ENCODE measurements at regions not wholly inside any gene's neighbourhood (a gene's known extent, or its start where the extent isn't known, plus 50 kb on each side); places are given as distances from the start of the nearest gene placed in this dataset.

DNA sequence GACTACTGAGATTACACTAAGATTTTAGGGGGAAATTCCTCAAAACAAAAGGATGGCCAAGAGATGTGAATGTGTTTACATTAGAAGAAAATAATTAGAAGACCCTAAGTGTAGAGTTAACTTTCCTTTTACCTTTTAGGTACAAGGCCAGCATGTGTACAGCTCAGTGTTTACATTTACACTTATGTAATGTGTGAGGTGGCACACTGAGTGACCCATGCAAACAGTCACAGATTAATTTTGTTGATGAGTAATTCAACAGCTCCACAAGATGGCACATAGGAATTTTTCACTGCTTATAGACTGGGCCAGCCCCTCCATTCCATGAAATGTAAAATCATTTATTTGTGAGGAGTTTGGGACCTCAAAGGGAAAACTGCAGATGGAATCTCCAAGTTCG, 90.1 kb upstream of the SLC12A2 start:
- DNase-seq: no peak

- DNase-seq: no peak
Measured at GRCh38 chr5:127994087-127994660, 89.4 kb upstream of the SLC12A2 start.

DNA sequence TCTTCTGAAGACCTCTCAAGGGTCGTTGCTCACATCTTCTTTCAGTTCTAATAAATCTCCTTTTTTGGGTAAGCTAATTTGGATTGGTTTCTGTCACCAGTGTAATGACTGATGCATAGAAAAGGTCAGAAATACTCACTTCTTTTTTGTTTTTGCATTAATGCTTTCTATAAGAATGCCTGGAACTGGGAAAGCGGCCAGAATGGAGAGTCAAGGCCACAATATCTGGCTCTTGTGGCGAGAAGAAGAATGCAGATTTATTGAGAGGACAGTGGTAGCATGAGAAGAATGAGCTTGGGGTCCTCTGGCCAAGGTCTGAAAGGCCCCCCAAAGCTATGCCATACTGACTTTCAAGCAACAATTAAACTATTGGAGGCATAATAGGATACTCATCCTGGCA, 88.0 kb upstream of the SLC12A2 start:
- peak; percentile 65 for DNase-seq

- no peak for DNase-seq
Measured at GRCh38 chr5:127997201-127997704, 86.3 kb upstream of the SLC12A2 start.

DNA sequence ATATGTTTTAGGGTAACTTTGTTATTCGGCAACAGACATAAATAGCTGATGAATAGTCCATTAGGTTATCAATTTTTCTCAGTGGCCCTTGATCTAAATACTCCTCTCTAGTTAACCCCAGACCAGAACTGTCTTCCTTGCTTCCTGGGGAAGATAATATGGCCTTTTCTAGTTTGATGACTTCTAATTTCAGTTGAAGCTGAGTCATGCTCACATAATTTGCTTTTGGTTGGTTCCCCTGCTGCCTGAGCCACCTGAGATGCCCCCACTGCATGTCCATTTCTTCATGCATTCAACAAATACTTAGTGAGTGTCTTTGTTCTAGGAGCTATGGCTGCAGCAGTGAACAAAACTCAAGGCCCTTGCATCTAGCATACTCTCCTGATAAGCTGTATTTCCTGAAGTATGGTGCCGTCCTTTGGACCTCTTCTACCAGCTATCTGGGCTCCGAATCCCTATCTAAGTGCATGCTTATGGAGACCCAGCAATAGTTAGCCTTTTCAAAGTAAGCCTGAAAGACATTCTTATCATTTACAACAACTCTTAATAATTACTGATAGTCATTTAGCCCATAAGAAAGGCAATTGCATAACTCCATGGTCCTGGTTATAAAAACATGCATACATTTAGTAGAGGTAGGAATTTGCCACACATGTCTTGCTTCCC, 84.5 kb upstream of the SLC12A2 start:
- DNase-seq: no peak

DNA sequence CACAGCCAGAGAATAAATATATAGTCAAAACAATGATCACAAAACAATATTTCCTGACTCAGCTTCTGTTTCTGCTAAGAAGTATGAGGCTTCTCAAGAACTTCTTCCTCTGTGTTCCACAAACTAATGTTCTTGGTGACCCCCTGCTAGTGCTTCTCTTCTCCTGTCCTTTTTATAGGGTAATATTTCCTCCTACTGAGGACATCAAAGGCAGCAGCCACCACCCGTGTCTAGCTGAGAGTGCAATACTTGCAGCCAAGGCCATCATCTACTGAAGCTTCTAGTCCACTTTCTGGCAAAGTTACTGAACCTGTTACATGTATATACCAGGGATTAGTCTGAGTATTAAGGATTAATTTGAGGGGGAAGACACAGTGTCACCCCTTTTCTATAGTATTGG, 83.7 kb upstream of the SLC12A2 start:
- no peak for DNase-seq

GRCh38 chr5:128002425-128002824, 81.1 kb upstream of the SLC12A2 start:
- DNase-seq: no peak

- DNase-seq: no peak
Measured at GRCh38 chr5:128007939-128008338, 75.6 kb upstream of the SLC12A2 start.

DNA sequence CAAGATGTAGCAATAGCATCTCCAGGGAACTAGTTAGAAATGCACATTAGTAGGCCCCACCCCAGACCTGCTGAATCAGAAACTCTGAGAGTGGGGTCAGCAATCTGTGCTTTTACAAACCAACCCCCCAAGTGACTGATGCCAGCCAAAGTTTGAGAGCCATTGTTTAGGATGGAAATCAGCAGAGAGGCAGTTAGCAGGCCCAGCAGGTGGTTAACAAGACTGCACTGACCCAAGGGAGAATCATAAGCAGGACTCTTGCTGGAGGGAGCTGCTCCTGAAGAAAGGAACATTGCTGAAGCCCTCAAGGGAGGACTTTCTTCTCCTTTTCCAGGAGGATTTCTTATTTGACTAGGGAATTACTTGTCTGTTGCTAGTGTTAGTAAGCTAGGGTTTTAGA, 74.2 kb upstream of the SLC12A2 start:
- no peak for DNase-seq

DNA sequence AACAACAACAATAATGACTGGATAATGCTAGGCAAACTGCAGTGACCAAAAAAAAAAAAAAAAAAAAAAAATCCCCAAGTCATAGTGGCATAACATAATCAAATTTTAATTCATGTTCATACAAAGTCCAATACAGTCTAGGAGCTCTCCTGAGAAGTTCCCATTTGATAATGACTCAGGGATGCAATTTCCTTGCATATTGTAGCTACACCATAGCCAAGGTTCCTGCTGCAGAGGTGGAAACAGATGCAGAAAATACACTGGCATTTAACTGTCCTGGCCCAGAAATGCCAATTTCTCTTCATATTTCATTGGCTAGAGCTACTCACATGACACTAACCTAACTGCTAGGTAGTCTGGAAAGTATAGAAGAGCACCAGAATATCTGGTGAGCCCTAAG, 72.2 kb upstream of the SLC12A2 start:
- DNase-seq: no peak

- no peak for DNase-seq
Measured at GRCh38 chr5:128014578-128014977, 69.0 kb upstream of the SLC12A2 start.

DNA sequence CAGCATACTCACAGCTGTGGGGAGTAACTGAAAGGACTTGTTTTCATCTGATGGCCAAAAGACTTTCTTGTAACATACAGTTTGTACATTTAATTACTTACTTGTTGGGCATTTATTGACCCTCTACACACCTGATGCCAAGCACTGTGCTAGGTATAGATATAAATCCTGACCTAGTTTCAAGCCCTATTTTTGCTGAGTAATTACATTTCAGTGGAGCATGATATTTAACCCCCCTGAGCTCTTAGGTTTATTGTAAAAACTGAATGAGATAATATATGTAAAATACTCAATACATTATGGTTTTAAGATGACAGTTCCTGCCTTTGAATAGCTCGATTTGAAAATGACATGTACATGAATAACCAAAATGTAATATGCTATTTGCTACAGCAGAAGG, 68.1 kb upstream of the SLC12A2 start:
- no peak for DNase-seq

DNA sequence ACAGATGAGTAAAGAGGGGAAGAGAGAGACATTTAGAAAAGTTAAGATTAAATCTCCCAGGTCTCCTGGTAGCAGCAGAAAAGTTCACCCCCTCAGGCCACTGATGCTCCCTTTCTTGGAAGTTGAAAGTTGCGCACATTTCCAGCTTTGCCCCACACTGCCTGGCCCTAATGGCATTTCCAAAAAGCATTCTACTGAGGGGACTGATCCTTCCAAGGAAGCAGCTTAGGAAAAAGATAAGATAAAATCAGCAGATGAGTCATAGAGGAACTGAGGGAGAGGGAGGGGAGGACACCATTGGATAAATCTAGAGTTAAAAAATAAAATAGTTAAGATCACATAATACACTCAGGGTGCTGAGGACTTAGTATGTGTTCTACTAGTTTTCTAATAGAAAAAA, 67.6 kb upstream of the SLC12A2 start:
- peak; percentile 6 for DNase-seq

GRCh38 chr5:128019391-128019790, 64.2 kb upstream of the SLC12A2 start:
- no peak for DNase-seq

DNA sequence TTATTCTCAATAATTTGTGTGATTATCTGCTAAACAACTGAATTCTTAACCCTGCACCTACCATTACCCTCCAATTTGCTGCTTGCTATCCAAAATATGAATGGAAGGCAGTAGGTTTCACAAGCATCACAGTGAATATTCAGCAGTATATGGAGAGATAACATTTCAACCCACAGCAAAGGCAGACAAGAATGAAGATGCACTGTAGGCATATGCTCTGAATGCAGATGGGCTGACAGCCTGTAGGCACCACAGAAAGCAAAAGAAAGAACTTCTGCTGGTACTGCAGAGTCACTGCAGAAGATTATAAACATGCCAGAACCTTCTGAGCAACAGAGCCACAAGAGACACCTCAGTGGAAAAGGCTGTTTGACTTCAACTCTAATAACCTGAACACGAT, 63.6 kb upstream of the SLC12A2 start:
- no peak for DNase-seq

GRCh38 chr5:128021411-128021810, 62.2 kb upstream of the SLC12A2 start:
- no peak for DNase-seq

All from fibroblast of skin of right quadriceps (primary cell).